Omental fat pad (tissue), 3 donors: ENCODE measurements at regions not wholly inside any gene's neighbourhood (a gene's known extent, or its start where the extent isn't known, plus 50 kb on each side); places are given as distances from the start of the nearest gene placed in this dataset.

Experiments used
- ATAC-seq: fragments of 150-250 bp; one replicate; pipeline ENCODE4 v1.9.1; 2016; ENCODE audit warnings: mild to moderate bottlenecking, moderate library complexity; ENCODE audit not compliant: low FRiP score
- DNase-seq: peaks from one replicate; pipeline ENCODE4 v3.0.0-alpha.2; 2019; ENCODE audit warnings: low spot score
- CTCF ChIP-seq, 3 donors: fragments of 450-650 bp; IDR thresholded peaks; one replicate each; pipeline ENCODE4 v1.5.1; 2016 to 2017; ENCODE audit warnings: antibody characterized with exemption in 3 of 3, mild to moderate bottlenecking in 3 of 3, moderate library complexity in 2 of 3

GRCh38 chr15:97091093-97091492 is 760.6 kb downstream of the NR2F2 start:
- DNase-seq: no peak
- no peak for ATAC-seq
- TF ChIP-seq CTCF (IDR thresholded peaks at IDR 0.05): no peak

GRCh38 chr15:97092656-97093055 is 762.2 kb downstream of the NR2F2 start:
- TF ChIP-seq CTCF (IDR thresholded peaks at IDR 0.05): no peak
- ATAC-seq (no peak), DNase-seq (no peak)

- DNase-seq (no peak), ATAC-seq (no peak)
- no peak for TF ChIP-seq CTCF (IDR thresholded peaks at IDR 0.05)
Measured at GRCh38 chr15:97096303-97096835, 765.9 kb downstream of the NR2F2 start.

- TF ChIP-seq CTCF (IDR thresholded peaks at IDR 0.05): no peak
- ATAC-seq (no peak), DNase-seq (no peak)
Measured at GRCh38 chr15:97099040-97099439, 768.5 kb downstream of the NR2F2 start.

GRCh38 chr15:97101572-97101971 is 771.1 kb downstream of the NR2F2 start:
- no peak for TF ChIP-seq CTCF (IDR thresholded peaks at IDR 0.05)
- ATAC-seq (no peak), DNase-seq (no peak)

GRCh38 chr15:97114900-97115760 is 784.6 kb downstream of the NR2F2 start:
- no peak for TF ChIP-seq CTCF (IDR thresholded peaks at IDR 0.05)
- DNase-seq: no peak
- ATAC-seq: no peak

GRCh38 chr15:97115761-97116070 is 785.2 kb downstream of the NR2F2 start:
- TF ChIP-seq CTCF (IDR thresholded peaks at IDR 0.05): no peak
- DNase-seq (no peak), ATAC-seq (no peak)
